LNCaP clone FGC (cell line): ENCODE measurements at regions not wholly inside any gene's neighbourhood (a gene's known extent, or its start where the extent isn't known, plus 50 kb on each side); places are given as distances from the start of the nearest gene placed in this dataset.

ENCODE experiments used
- DNase-seq: peaks from one replicate; pipeline ENCODE4 v3.0.0-alpha.2; 2011; ENCODE audit warnings: low read depth
- H3K4me3 ChIP-seq: 2 replicates; pipeline ENCODE4 v1.5.1; 2011; ENCODE audit warnings: mild to moderate bottlenecking, low read depth, low read length, control low read depth
- TF ChIP-seq, protein P1 (sequence below): IDR thresholded peaks from 2 replicates; pipeline ENCODE4 v1.5.1; 2012; ENCODE audit warnings: mild to moderate bottlenecking; ENCODE audit not compliant: control insufficient read depth, insufficient read depth; ENCODE audit errors: extremely low read depth

DNA sequence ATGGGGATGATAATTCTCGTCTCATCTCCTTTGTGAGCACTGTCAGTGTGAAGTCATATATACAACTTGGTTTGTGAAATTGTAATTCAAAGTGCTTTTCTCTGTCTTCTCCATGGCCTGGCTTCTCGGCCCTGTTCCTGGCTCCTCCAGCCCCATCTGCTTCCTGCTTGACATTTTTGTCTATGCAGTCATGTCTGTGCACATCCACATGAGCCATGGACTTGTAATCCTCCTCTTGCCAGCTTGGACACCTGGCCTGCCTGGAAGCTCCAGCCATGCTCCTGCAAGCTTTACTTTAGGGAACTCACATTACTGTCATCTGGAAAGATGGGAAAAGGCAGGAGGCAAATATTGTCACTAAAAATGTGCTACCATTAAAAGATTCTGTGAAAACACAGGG is 576.0 kb upstream of the DPP6 start:
- no peak overlapping the region for H3K4me3 ChIP-seq
- no peak for DNase-seq
- TF ChIP-seq, protein P1, sequence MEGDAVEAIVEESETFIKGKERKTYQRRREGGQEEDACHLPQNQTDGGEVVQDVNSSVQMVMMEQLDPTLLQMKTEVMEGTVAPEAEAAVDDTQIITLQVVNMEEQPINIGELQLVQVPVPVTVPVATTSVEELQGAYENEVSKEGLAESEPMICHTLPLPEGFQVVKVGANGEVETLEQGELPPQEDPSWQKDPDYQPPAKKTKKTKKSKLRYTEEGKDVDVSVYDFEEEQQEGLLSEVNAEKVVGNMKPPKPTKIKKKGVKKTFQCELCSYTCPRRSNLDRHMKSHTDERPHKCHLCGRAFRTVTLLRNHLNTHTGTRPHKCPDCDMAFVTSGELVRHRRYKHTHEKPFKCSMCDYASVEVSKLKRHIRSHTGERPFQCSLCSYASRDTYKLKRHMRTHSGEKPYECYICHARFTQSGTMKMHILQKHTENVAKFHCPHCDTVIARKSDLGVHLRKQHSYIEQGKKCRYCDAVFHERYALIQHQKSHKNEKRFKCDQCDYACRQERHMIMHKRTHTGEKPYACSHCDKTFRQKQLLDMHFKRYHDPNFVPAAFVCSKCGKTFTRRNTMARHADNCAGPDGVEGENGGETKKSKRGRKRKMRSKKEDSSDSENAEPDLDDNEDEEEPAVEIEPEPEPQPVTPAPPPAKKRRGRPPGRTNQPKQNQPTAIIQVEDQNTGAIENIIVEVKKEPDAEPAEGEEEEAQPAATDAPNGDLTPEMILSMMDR: no peak

- H3K4me3 ChIP-seq: no peak overlapping the region
- TF ChIP-seq, protein P1: no peak
These were observed 555.9 kb upstream of the DPP6 start for GRCh38 chr7:153496257-153496656.

DNA sequence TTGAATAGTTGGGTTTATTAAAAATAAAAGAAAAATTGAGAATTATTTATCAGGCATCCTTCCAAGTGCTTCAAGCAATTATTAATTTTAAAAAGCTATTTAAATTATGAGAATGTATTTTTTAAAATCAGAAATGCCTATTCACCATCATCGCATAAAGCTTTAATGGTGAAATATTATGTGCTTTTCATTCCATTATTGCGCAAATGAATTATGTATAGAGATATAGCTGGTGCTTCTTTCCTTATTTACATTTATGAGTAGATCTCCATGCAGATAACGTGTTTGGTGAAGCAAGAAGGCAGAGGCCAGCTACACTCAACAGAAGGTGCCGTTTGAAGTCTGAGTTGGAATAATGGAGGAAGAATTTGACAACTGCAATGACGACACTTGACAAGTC is 549.1 kb upstream of the DPP6 start:
- H3K4me3 ChIP-seq: no peak overlapping the region
- peak; percentile 7 for DNase-seq
- TF ChIP-seq, protein P1: no peak

More at GRCh38 chr7:153496257-153496656, 555.9 kb upstream of the DPP6 start:
- DNase-seq: no peak

DNA sequence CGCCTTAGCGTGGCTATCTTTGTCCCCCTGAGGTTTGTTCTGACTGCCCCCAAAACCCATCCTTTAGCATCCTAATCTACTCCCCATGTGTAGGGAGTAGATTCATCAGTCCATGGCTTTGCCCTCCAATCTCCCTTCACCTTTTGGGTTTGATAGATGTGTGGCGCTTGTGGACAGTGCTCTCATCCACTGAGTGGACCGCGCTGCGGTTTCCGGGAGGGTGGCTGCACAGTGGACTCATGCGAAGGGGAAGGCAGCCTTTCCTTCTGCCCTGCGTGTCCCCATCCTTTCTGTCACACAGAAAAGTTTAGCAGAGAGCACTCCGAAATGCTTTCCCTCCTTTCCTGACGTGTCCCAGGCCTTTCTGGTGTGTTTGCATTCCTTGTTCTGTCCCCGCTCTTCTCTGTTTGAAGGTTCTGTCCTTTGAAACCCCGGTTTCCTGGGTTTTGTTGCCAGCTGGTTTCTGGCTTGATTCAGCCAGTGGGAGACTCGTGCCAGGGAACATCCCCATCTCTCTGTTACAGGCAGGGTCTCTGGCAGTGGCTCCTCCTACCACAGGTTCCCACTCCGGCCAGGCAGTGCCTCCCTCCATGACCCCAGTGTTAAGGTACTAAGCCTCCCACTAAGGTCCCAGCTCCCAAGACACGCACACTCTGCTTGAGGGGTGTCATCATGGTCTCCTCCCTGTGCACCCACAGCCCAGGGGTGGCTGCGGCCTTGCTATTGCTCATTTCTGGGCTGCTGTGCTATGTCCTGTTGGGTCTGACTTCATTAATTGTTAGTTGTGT is 547.7 kb upstream of the DPP6 start:
- TF ChIP-seq, protein P1: no peak
- H3K4me3 ChIP-seq: no peak overlapping the region
- no peak for DNase-seq

GRCh38 chr7:153507885-153508284 is 544.3 kb upstream of the DPP6 start:
- no peak for DNase-seq
- TF ChIP-seq, protein P1: no peak
- H3K4me3 ChIP-seq: no peak overlapping the region

DNA sequence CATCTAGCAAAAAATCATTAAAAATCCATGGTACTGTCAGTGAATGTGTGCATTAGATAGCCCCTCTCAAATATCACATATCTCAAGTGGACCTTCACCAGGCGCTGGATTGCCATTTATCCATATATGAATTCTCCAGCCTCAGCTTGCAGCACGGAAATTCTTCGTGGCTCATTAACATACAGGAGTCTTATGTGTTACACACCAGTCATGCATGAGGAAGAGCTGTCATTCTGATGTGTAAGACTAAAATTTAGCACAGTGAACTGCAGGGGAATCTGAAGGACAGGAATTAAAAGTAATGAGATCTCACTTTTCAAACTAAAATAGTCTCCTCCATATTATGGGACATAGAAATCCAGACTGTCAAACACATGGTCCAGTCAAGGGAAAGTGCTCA is 542.4 kb upstream of the DPP6 start:
- no peak overlapping the region for H3K4me3 ChIP-seq
- TF ChIP-seq, protein P1: no peak

DNA sequence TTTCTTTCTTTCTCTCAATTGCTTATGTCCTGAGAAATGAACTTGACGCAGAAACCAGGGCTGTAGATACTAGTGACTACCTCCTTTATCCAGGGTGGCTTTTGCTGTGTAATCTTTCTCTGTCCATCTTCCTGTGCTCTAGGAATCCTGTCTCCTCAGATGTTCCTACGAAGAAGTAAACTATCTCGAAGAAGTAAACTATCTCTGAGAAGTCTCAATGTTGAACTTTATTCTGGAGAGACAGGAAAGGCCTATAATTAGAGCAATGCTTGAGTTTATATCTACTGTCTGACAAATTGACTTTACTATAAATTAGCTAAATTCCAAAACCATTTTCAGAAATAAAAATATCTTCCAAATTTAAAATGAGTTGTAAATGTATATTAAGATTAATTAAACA is 541.5 kb upstream of the DPP6 start:
- TF ChIP-seq, protein P1: no peak
- no peak overlapping the region for H3K4me3 ChIP-seq
- no peak for DNase-seq

More for the DNA sequence above, 542.4 kb upstream of the DPP6 start:
- no peak for DNase-seq
